ENCODE measurements at regions not wholly inside any gene's neighbourhood (a gene's known extent, or its start where the extent isn't known, plus 50 kb on each side); places are given as distances from the start of the nearest gene placed in this dataset.

GRCh38 chr4:23700197-23700596 lies 189.7 kb downstream of the PPARGC1A start:
- no peak for TF ChIP-seq CTCF (IDR thresholded peaks at IDR 0.05; ENCODE audit: borderline replicate concordance, insufficient read depth, low read depth, low read length)
- H3K4me3 ChIP-seq (ENCODE audit: low read depth, low read length): no peak overlapping the region

- no peak overlapping the region for H3K4me3 ChIP-seq (ENCODE audit: low read depth, low read length)
- TF ChIP-seq CTCF (IDR thresholded peaks at IDR 0.05; ENCODE audit: borderline replicate concordance, insufficient read depth, low read depth, low read length): no peak
Observed at GRCh38 chr4:23697722-23698121, 192.1 kb downstream of the PPARGC1A start.

GRCh38 chr4:23697001-23697528 lies 192.8 kb downstream of the PPARGC1A start:
- H3K4me3 ChIP-seq (ENCODE audit: low read depth, low read length): no peak overlapping the region
- TF ChIP-seq CTCF (IDR thresholded peaks at IDR 0.05; ENCODE audit: borderline replicate concordance, insufficient read depth, low read depth, low read length): no peak

GRCh38 chr4:23686169-23686897 lies 203.5 kb downstream of the PPARGC1A start:
- H3K4me3 ChIP-seq (ENCODE audit: low read depth, low read length): no peak overlapping the region
- no peak for TF ChIP-seq CTCF (IDR thresholded peaks at IDR 0.05; ENCODE audit: borderline replicate concordance, insufficient read depth, low read depth, low read length)

- TF ChIP-seq CTCF (IDR thresholded peaks at IDR 0.05; ENCODE audit: borderline replicate concordance, insufficient read depth, low read depth, low read length): no peak
- no peak overlapping the region for H3K4me3 ChIP-seq (ENCODE audit: low read depth, low read length)
Observed at GRCh38 chr4:23685471-23685870, 204.4 kb downstream of the PPARGC1A start.

GRCh38 chr4:23680671-23681518 lies 209.0 kb downstream of the PPARGC1A start:
- TF ChIP-seq CTCF (IDR thresholded peaks at IDR 0.05; ENCODE audit: borderline replicate concordance, insufficient read depth, low read depth, low read length): no peak
- no peak overlapping the region for H3K4me3 ChIP-seq (ENCODE audit: low read depth, low read length)
